ENCODE measurements at regions not wholly inside any gene's neighbourhood (a gene's known extent, or its start where the extent isn't known, plus 50 kb on each side); places are given as distances from the start of the nearest gene placed in this dataset.

DNA sequence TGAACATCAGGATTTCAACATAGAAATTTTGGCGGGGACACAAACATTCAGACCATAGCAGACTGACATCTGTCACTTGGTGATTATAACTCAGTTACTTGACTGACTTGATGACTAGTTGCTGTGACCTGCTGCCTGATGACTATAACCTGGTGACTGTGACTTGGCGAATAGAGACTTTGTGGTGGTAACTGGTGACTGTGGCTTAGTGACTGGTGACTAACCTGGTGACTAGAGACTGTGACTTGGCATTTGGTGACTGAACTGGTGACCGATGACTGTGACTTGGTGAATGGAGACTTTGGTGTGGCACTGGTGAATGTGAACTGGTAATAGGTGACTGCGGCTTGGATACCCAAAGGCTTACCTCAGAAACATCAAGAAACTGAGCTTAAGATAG is 563.1 kb upstream of the FAM98A start:
- Histone ChIP-seq H3K9me3 (ENCODE audit: control insufficient read depth, insufficient read depth, low read depth, low read length) (no peaks in the 10 kb centered on the region), H3K4me1 (ENCODE audit: control insufficient read depth, insufficient read depth, low read length) (no peaks in the 10 kb centered on the region), H3K27ac (ENCODE audit: extremely low read depth, low read depth, low read length) (no peak overlapping the region), H3K4me3 (ENCODE audit: low read depth, low read length) (no peak overlapping the region), H3K36me3 (ENCODE audit: control insufficient read depth in 2 of 2, insufficient read depth in 1 of 2, low read length in 2 of 2) (no peaks in the 10 kb centered on the region)
- TF ChIP-seq ZNF843 (tag by site-specific recombination; IDR thresholded peaks at IDR 0.05) (no peak), ZNF23 (tag by site-specific recombination; IDR thresholded peaks at IDR 0.05; ENCODE audit: borderline replicate concordance) (no peak), GLI4 (tag by site-specific recombination; IDR thresholded peaks at IDR 0.05) (no peak), ZNF18 (tag by site-specific recombination; IDR thresholded peaks at IDR 0.05) (no peak), HOXD13 (CRISPR knock-in tag; IDR thresholded peaks at IDR 0.05; ENCODE audit: borderline replicate concordance) (no peak), ZNF677 (tag by site-specific recombination; IDR thresholded peaks at IDR 0.05) (no peak), ZBTB8A (tag by site-specific recombination; IDR thresholded peaks at IDR 0.05) (no peak)
- ChIA-PET POLR2A (no interaction called here), CTCF (no interaction called here)

- POLR2A ChIA-PET: no interaction called here
- Histone ChIP-seq H3K27ac (ENCODE audit: extremely low read depth, low read depth, low read length) (no peak overlapping the region), H3K36me3 (ENCODE audit: control insufficient read depth in 2 of 2, insufficient read depth in 1 of 2, low read length in 2 of 2) (no peaks in the 10 kb centered on the region), H3K4me3 (ENCODE audit: low read depth, low read length) (no peak overlapping the region), H3K9me3 (ENCODE audit: control insufficient read depth, insufficient read depth, low read depth, low read length) (no peaks in the 10 kb centered on the region), H3K4me1 (ENCODE audit: control insufficient read depth, insufficient read depth, low read length) (no peaks in the 10 kb centered on the region)
- CTCF ChIA-PET: no interaction called here
- TF ChIP-seq ZNF174 (tag by site-specific recombination; IDR thresholded peaks at IDR 0.05) (no peak), KLF16 (tag by site-specific recombination; IDR thresholded peaks at IDR 0.05) (no peak), ZNF211 (tag by site-specific recombination; IDR thresholded peaks at IDR 0.05; ENCODE audit: low read depth) (no peak)
Measured at GRCh38 chr2:34161549-34161948, 562.5 kb upstream of the FAM98A start.

- Histone ChIP-seq H3K27ac (ENCODE audit: extremely low read depth, low read depth, low read length) (no peak overlapping the region), H3K4me1 (ENCODE audit: control insufficient read depth, insufficient read depth, low read length) (no peaks in the 10 kb centered on the region), H3K9me3 (ENCODE audit: control insufficient read depth, insufficient read depth, low read depth, low read length) (no peaks in the 10 kb centered on the region), H3K36me3 (ENCODE audit: control insufficient read depth in 2 of 2, insufficient read depth in 1 of 2, low read length in 2 of 2) (no peaks in the 10 kb centered on the region), H3K4me3 (ENCODE audit: low read depth, low read length) (no peak overlapping the region)
- ChIA-PET CTCF (no interaction called here), POLR2A (no interaction called here)
- TF ChIP-seq ZNF701 (tag by site-specific recombination; IDR thresholded peaks at IDR 0.05): no peak
- no peak for TF ChIP-seq MEIS1 (CRISPR knock-in tag; IDR thresholded peaks at IDR 0.05; ENCODE audit: borderline replicate concordance)
- no peak for TF ChIP-seq ZNF529 (tag by site-specific recombination; IDR thresholded peaks at IDR 0.05; ENCODE audit: insufficient replicate concordance)
- no peak for TF ChIP-seq ZBTB1 (tag by site-specific recombination; IDR thresholded peaks at IDR 0.05)
- TF ChIP-seq ZSCAN30 (tag by site-specific recombination; IDR thresholded peaks at IDR 0.05): no peak
- TF ChIP-seq, protein P1, sequence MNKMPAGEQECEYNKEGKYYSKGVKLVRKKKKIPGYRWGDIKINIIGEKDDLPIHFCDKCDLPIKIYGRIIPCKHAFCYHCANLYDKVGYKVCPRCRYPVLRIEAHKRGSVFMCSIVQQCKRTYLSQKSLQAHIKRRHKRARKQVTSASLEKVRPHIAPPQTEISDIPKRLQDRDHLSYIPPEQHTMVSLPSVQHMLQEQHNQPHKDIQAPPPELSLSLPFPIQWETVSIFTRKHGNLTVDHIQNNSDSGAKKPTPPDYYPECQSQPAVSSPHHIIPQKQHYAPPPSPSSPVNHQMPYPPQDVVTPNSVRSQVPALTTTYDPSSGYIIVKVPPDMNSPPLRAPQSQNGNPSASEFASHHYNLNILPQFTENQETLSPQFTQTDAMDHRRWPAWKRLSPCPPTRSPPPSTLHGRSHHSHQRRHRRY (tag by site-specific recombination; IDR thresholded peaks at IDR 0.05): no peak
- no peak for TF ChIP-seq ZBTB26 (tag by site-specific recombination; optimal IDR thresholded peaks at IDR 0.05)
- TF ChIP-seq, protein P2, sequence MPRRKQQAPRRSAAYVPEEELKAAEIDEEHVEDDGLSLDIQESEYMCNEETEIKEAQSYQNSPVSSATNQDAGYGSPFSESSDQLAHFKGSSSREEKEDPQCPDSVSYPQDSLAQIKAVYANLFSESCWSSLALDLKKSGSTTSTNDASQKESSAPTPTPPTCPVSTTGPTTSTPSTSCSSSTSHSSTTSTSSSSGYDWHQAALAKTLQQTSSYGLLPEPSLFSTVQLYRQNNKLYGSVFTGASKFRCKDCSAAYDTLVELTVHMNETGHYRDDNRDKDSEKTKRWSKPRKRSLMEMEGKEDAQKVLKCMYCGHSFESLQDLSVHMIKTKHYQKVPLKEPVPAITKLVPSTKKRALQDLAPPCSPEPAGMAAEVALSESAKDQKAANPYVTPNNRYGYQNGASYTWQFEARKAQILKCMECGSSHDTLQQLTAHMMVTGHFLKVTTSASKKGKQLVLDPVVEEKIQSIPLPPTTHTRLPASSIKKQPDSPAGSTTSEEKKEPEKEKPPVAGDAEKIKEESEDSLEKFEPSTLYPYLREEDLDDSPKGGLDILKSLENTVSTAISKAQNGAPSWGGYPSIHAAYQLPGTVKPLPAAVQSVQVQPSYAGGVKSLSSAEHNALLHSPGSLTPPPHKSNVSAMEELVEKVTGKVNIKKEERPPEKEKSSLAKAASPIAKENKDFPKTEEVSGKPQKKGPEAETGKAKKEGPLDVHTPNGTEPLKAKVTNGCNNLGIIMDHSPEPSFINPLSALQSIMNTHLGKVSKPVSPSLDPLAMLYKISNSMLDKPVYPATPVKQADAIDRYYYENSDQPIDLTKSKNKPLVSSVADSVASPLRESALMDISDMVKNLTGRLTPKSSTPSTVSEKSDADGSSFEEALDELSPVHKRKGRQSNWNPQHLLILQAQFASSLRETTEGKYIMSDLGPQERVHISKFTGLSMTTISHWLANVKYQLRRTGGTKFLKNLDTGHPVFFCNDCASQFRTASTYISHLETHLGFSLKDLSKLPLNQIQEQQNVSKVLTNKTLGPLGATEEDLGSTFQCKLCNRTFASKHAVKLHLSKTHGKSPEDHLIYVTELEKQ (tag by site-specific recombination; IDR thresholded peaks at IDR 0.05; ENCODE audit: borderline replicate concordance): no peak
- no peak for TF ChIP-seq ZNF121 (tag by site-specific recombination; IDR thresholded peaks at IDR 0.05)
- no peak for TF ChIP-seq CTCF (tag by site-specific recombination; IDR thresholded peaks at IDR 0.05)
- TF ChIP-seq SP3 (tag by site-specific recombination; IDR thresholded peaks at IDR 0.05): no peak
- TF ChIP-seq KLF9 (tag by site-specific recombination; IDR thresholded peaks at IDR 0.05; ENCODE audit: low read depth): no peak
- no peak for TF ChIP-seq ZNF610 (tag by site-specific recombination; IDR thresholded peaks at IDR 0.05; ENCODE audit: borderline replicate concordance)
- TF ChIP-seq ZNF514 (tag by site-specific recombination; IDR thresholded peaks at IDR 0.05): no peak
- no peak for TF ChIP-seq BCL11A (tag by site-specific recombination; IDR thresholded peaks at IDR 0.05; ENCODE audit: low read depth)
Measured at GRCh38 chr2:34159901-34160300, 560.8 kb upstream of the FAM98A start.

Data from HEK293 (cell line).